Mesendoderm (in vitro differentiated cells): ENCODE measurements at regions not wholly inside any gene's neighbourhood (a gene's known extent, or its start where the extent isn't known, plus 50 kb on each side); places are given as distances from the start of the nearest gene placed in this dataset.

Experiments used
- DNase-seq: peaks from one replicate; pipeline ENCODE4 v3.0.0; 2013
- H2AK5ac ChIP-seq: 2 replicates; pipeline ENCODE4 v1.6.1; 2013; ENCODE audit warnings: low read length, inconsistent platforms
- H2BK120ac ChIP-seq: 2 replicates; pipeline ENCODE4 v1.6.1; 2013; ENCODE audit warnings: low read depth, mild to moderate bottlenecking, low read length, moderate library complexity, mixed read lengths
- H2BK15ac ChIP-seq: replicated peaks from 2 replicates; pipeline ENCODE4 v1.6.1; 2013; ENCODE audit warnings: low read depth, mild to moderate bottlenecking, moderate library complexity
- H2BK5ac ChIP-seq: 2 replicates; pipeline ENCODE4 v1.6.1; 2013; ENCODE audit warnings: low read length, inconsistent platforms
- H3K18ac ChIP-seq: 2 replicates; pipeline ENCODE4 v1.6.1; 2013; ENCODE audit warnings: mild to moderate bottlenecking, low read length, mixed read lengths
- H3K23ac ChIP-seq: one replicate; pipeline ENCODE4 v1.6.1; 2013; ENCODE audit warnings: low read length
- H3K27ac ChIP-seq: 2 replicates; pipeline ENCODE4 v1.5.1; 2013; ENCODE audit warnings: low read depth, mild to moderate bottlenecking, inconsistent platforms, low read length, moderate library complexity
- H3K27me3 ChIP-seq: 2 replicates; pipeline ENCODE4 v1.6.1; 2013; ENCODE audit warnings: low read length, control low read depth, mild to moderate bottlenecking, inconsistent platforms; ENCODE audit not compliant: insufficient read depth, poor library complexity
- H3K36me3 ChIP-seq: 2 replicates; pipeline ENCODE4 v1.6.1; 2013; ENCODE audit warnings: low read length, inconsistent platforms; ENCODE audit not compliant: control insufficient read depth, insufficient read depth
- H3K4ac ChIP-seq: one replicate; pipeline ENCODE4 v1.6.1; 2013; ENCODE audit warnings: low read depth, mild to moderate bottlenecking, low read length, moderate library complexity
- H3K4me1 ChIP-seq: 2 replicates; pipeline ENCODE4 v1.6.1; 2013; ENCODE audit warnings: low read depth, low read length, inconsistent platforms; ENCODE audit not compliant: control insufficient read depth
- H3K4me2 ChIP-seq: 2 replicates; pipeline ENCODE4 v1.6.1; 2013; ENCODE audit warnings: low read length
- H3K4me3 ChIP-seq: 2 replicates; pipeline ENCODE4 v1.5.1; 2013; ENCODE audit warnings: mild to moderate bottlenecking, low read length
- H3K56ac ChIP-seq: one replicate; pipeline ENCODE4 v1.6.1; 2013; ENCODE audit warnings: low read length
- H3K79me1 ChIP-seq: 2 replicates; pipeline ENCODE4 v1.6.1; 2013; ENCODE audit warnings: low read length, inconsistent platforms
- H3K79me2 ChIP-seq: 2 replicates; pipeline ENCODE4 v1.6.1; 2013; ENCODE audit warnings: mild to moderate bottlenecking, low read length; ENCODE audit not compliant: control insufficient read depth, insufficient read depth
- H3K9ac ChIP-seq: 2 replicates; pipeline ENCODE4 v1.6.1; 2013; ENCODE audit warnings: low read length, inconsistent platforms
- H4K5ac ChIP-seq: one replicate; pipeline ENCODE4 v1.6.1; 2013; ENCODE audit warnings: low read length
- H4K8ac ChIP-seq: one replicate; pipeline ENCODE4 v1.6.1; 2013; ENCODE audit warnings: low read depth, mild to moderate bottlenecking, control low read depth, low read length, moderate library complexity
- WGBS: extraction: QIAGEN DNeasy Blood & Tissue Kit; methylation state at CpG from one replicate; pipeline ENCODE4 v1.1.7; 2013; ENCODE audit warnings: low lambda C conversion rate, missing lambda C conversion rate; ENCODE audit not compliant: insufficient coverage; ENCODE audit errors: extremely low coverage; 5-methylcytosine and 5-hydroxymethylcytosine counted together

- no CpG with 5 or more reads among the region's 2 CpGs for WGBS
- Histone ChIP-seq H3K56ac (no peak overlapping the region), H3K36me3 (no peaks in the 10 kb centered on the region)
These were observed 107.1 kb upstream of the ARHGAP24 start for GRCh38 chr4:85367815-85368214.

GRCh38 chr4:85368240-85368639 is 106.7 kb upstream of the ARHGAP24 start:
- Histone ChIP-seq H3K4ac (no peak overlapping the region), H3K27ac (no peak overlapping the region), H4K5ac (no peak overlapping the region), H3K4me2 (no peak overlapping the region), H3K9ac (no peak overlapping the region), H3K4me1 (peaks cover 10% of the 10 kb centered on the region), H3K79me1 (no peaks in the 10 kb centered on the region), H3K27me3 (no peaks in the 10 kb centered on the region), H3K36me3 (no peaks in the 10 kb centered on the region), H3K56ac (no peak overlapping the region), H2BK120ac (no peak overlapping the region), H2BK5ac (no peak overlapping the region), H3K4me3 (no peak overlapping the region), H2BK15ac (peak overlapping the region; percentile 45), H4K8ac (no peak overlapping the region), H2AK5ac (no peak overlapping the region), H3K18ac (no peak overlapping the region), H3K23ac (no peak overlapping the region), H3K79me2 (no peaks in the 10 kb centered on the region)
- DNase-seq: peak; percentile 17
- WGBS: no CpG with 5 or more reads among the region's 3 CpGs

More at GRCh38 chr4:85367815-85368214, 107.1 kb upstream of the ARHGAP24 start:
- peak overlapping the region; percentile 45 for H2BK15ac ChIP-seq
- no peak overlapping the region for H4K8ac ChIP-seq
- H3K9ac ChIP-seq: no peak overlapping the region
- H3K4me2 ChIP-seq: no peak overlapping the region
- H3K27me3 ChIP-seq: no peaks in the 10 kb centered on the region
- H3K18ac ChIP-seq: no peak overlapping the region
- peak; percentile 45 for DNase-seq
- no peak overlapping the region for H3K4me3 ChIP-seq
- H4K5ac ChIP-seq: no peak overlapping the region
- H3K23ac ChIP-seq: no peak overlapping the region
- no peak overlapping the region for H2AK5ac ChIP-seq
- H3K4ac ChIP-seq: no peak overlapping the region
- H3K79me1 ChIP-seq: no peaks in the 10 kb centered on the region
- no peak overlapping the region for H2BK120ac ChIP-seq
- H3K79me2 ChIP-seq: no peaks in the 10 kb centered on the region
- H2BK5ac ChIP-seq: no peak overlapping the region
- H3K4me1 ChIP-seq: peaks cover 10% of the 10 kb centered on the region
- H3K27ac ChIP-seq: no peak overlapping the region

- no peak overlapping the region for H2BK120ac ChIP-seq
- no peak overlapping the region for H2BK15ac ChIP-seq
- no peak for DNase-seq
- H3K27me3 ChIP-seq: no peaks in the 10 kb centered on the region
- H3K4ac ChIP-seq: no peak overlapping the region
- H3K79me2 ChIP-seq: no peaks in the 10 kb centered on the region
- no peak overlapping the region for H4K8ac ChIP-seq
- H3K4me2 ChIP-seq: no peak overlapping the region
- WGBS: no CpG with 5 or more reads among the region's 1 CpG
- H3K79me1 ChIP-seq: no peaks in the 10 kb centered on the region
- H3K36me3 ChIP-seq: no peaks in the 10 kb centered on the region
- no peak overlapping the region for H3K4me3 ChIP-seq
- H3K18ac ChIP-seq: no peak overlapping the region
- no peak overlapping the region for H2AK5ac ChIP-seq
- H3K9ac ChIP-seq: no peak overlapping the region
- H2BK5ac ChIP-seq: no peak overlapping the region
- H3K4me1 ChIP-seq: peaks cover 10% of the 10 kb centered on the region
- no peak overlapping the region for H3K27ac ChIP-seq
- no peak overlapping the region for H3K56ac ChIP-seq
- H3K23ac ChIP-seq: no peak overlapping the region
- H4K5ac ChIP-seq: no peak overlapping the region
These were observed 106.0 kb upstream of the ARHGAP24 start for GRCh38 chr4:85368932-85369331.

GRCh38 chr4:85369703-85370380 is 105.1 kb upstream of the ARHGAP24 start:
- Histone ChIP-seq H3K4me1 (peaks cover 10% of the 10 kb centered on the region), H3K27me3 (no peaks in the 10 kb centered on the region), H3K23ac (no peak overlapping the region), H3K4me3 (no peak overlapping the region), H3K27ac (no peak overlapping the region), H3K9ac (no peak overlapping the region), H3K36me3 (no peaks in the 10 kb centered on the region), H3K79me1 (no peaks in the 10 kb centered on the region), H4K5ac (no peak overlapping the region), H2AK5ac (peak overlapping the region; percentile 24), H3K56ac (peak overlapping the region; percentile 52), H4K8ac (no peak overlapping the region), H2BK15ac (no peak overlapping the region), H2BK5ac (no peak overlapping the region), H3K79me2 (no peaks in the 10 kb centered on the region), H3K4me2 (no peak overlapping the region), H3K18ac (no peak overlapping the region), H3K4ac (no peak overlapping the region), H2BK120ac (no peak overlapping the region)
- WGBS: no CpG with 5 or more reads among the region's 7 CpGs
- peak; percentile 34 for DNase-seq

GRCh38 chr4:85370400-85371032 is 104.4 kb upstream of the ARHGAP24 start:
- no peak overlapping the region for H3K4ac ChIP-seq
- no peak overlapping the region for H3K4me2 ChIP-seq
- peak; percentile 79 for DNase-seq
- no peak overlapping the region for H2AK5ac ChIP-seq
- no peaks in the 10 kb centered on the region for H3K36me3 ChIP-seq
- no peak overlapping the region for H2BK120ac ChIP-seq
- H3K9ac ChIP-seq: no peak overlapping the region
- H3K27ac ChIP-seq: no peak overlapping the region
- no peak overlapping the region for H3K23ac ChIP-seq
- no peaks in the 10 kb centered on the region for H3K79me1 ChIP-seq
- H3K4me3 ChIP-seq: no peak overlapping the region
- no peaks in the 10 kb centered on the region for H3K27me3 ChIP-seq
- peak overlapping the region; percentile 52 for H3K56ac ChIP-seq
- H4K5ac ChIP-seq: no peak overlapping the region
- WGBS: no CpG with 5 or more reads among the region's 5 CpGs
- no peak overlapping the region for H2BK15ac ChIP-seq
- no peak overlapping the region for H2BK5ac ChIP-seq
- no peak overlapping the region for H3K18ac ChIP-seq
- H3K4me1 ChIP-seq: peaks cover 10% of the 10 kb centered on the region
- H3K79me2 ChIP-seq: no peaks in the 10 kb centered on the region
- H4K8ac ChIP-seq: no peak overlapping the region
